GM18519 (cell line): ENCODE measurements at regions not wholly inside any gene's neighbourhood (a gene's known extent, or its start where the extent isn't known, plus 50 kb on each side); places are given as distances from the start of the nearest gene placed in this dataset.
"Not testable (repeated sequence)": the region's sequence is repeated elsewhere in the genome, so short reads cannot be mapped to it uniquely, and the experiment has no call there.

Experiments
- ATAC-seq: cut with Tn5 transposase; IDR thresholded peaks from one replicate; pipeline ENCODE4 v1.9.1; 2021; ENCODE audit warnings: mild to moderate bottlenecking, moderate library complexity; ENCODE audit not compliant: unreplicated experiment, low FRiP score

DNA sequence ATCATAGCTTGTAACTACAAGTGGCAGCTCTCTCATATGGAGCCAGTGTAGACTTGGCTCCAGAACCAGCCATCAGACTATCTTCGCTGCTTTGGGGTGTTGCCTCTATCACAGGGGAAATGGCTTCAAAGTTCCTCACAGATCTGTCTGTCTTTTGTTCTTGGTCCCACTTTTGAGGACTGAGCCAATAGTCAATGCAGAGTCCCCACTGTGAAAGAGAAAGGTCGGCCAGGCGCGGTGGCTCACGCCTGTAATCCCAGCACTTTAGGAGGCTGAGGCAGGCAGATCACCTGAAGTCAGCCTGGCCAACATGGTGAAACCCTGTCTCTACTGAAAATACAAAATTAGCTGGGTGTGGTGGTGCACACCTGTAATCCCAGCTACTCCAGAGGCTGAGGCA lies 86.9 kb upstream of the FZD7 start:
- ATAC-seq, result not testable (repeated sequence)

DNA sequence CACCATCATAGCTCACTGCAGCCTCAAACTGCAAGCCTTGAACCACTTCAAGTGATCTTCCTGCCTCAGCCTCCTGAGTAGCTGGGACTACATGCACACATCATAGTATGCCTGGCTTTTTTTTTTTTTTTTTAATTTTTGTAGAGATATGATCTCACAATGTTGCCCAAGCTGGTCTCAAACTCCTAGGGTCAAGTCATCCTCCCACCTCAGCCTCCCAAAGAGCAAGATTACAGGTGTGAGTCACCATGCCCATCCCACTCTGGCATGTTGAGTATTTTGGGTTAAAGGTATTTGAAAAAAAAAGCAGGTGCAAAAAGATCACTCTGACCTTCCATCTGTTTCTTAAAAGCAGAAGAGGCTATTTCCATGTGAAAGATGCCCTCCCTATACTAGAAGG lies 86.4 kb upstream of the FZD7 start:
- ATAC-seq, result no peak

DNA sequence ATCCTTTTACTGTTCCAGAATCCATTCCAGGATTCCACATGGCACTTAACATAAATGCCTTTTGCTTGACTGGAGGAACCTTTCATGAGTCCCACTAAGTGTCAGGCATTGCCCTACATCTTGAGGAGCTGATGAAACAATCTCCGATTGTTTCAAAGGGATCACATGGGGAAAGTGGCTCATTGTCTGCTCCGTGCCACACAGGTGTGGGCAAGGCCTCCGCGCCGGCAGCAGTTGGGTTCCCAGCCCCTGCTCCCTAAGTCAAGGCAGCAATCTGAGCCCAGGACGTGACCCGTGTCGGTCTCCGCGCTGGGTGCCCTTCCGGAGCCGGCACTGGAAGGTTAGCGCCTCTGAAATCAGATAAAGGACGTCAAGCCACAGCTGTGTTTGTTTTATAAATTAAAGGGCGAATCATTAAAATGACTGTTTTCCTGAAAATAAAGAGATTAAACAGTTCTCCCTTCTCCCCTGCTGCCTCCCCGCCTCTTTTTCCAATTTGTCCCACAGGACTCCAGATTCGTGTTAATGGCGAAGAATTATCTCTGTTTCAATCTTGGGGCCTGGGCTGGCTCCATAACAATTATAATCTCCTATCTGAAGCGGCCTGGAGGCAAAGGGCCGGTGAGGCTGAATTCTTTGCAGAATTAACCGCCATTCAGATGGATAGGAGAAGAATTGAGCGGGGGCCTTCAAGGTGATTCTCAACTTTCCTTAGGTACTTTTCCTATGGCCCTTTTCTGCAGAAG lies 84.3 kb upstream of the FZD7 start:
- no peak for ATAC-seq

DNA sequence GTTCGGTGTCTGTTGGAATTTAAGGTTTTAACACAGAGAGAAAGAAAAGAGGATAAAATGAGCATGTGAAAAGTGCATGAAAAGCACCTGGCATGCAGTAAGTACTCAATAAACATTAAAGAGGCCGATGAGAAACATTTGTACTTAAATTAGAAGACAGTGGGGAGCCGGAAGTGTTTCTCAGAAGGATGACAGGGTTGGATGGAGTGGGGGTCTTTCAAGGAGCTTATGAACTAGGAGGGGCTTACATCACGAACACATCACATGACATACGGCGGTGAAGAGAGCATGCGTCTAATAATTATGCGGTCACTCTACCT lies 83.8 kb upstream of the FZD7 start:
- ATAC-seq, result no peak

DNA sequence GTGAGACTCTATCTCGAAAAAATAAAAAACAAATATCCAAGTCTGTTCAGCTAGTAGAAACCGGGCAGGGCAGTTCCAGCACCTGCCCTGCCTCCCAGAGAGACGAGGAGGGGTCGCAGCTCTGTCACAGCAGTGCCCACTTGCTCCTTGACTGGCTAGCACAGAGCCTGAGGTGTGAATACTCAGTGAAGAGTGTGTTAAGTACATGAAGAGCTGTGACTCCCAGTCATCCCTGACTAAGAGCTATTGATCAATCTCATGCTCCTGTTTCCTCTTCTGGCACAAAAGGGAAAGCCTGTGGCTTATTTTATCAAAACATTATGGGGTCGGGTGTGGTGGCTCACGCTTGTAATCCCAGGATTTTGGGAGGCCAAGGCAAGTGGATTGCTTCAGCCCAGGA lies 83.0 kb upstream of the FZD7 start:
- ATAC-seq, result no peak

DNA sequence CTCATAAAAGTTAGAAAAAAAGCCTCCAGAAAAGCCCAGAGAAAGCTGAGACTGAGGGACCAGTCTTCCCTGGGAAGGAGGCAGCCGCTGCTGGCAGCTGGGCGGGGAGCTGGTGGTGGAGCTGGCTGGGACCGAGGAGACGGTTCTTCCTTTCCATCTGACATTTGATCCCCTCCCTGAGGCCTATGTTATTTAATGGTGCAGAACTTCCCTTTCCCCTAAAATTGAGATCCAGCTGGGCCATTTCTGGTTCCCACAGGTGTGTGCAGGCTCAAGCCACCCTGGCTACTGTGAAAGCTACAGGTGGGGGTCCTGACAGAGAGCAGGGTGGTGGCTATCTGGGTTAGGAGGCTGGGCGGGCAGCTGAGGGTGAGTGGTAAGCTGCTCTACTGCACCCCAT lies 81.5 kb upstream of the FZD7 start:
- ATAC-seq, result no peak

DNA sequence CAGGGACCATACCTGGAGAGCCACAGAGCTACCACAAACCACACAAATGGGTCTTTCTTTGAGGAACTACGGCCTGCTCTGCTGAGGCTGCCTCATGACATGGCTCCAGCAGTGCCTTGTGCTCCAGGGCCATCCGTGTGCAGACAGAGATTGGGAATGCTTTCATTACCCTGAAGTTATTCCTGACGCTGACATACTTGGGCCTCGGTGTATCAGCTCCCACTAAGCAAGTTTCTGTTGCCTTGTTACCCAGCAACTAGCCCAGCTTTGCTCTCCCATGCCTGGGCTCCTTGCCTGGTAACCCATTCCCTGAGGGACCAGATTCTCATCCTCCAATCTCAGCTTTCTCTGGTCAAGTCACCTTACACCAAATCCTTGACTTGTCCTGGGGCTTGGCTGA lies 80.3 kb upstream of the FZD7 start:
- no peak for ATAC-seq

DNA sequence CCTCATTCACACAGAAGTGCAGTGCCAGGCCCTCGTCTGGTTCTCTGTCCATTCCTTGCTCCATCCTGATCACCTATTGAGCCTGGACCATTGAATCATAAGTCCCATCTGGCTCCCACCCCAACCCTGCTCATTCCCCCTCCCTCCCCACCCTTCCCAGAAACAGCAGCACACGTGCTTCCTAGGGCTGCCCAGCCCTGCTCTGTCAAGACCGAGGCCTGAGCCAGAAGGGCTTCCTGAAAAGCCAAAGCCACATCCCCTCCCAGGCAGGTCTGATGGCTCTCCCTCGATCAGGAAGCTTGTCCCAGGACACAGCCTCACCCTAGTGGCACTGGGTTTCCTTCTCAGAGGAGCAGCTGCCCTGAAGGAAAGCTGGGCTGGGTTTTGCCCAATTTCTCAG lies 79.8 kb upstream of the FZD7 start:
- ATAC-seq, result no peak

DNA sequence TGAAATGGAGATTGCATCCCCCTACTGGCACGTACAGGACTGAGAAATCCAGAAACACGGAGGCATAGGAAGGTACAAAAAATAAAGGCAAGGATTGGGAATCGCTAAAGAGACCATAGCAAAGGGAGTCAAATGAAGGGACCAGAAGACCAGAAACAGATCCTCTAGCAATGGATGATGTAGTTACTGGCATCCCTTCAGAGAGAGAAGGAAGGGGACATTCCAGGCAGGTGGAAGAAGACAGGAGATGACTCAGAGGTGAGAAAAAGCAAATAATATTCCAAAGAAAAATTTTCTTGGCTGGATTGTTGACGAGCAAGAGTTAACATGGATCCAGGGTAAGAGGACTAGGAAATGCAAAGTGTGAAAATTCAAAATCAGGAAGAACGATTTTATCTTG lies 78.4 kb upstream of the FZD7 start:
- no peak for ATAC-seq

DNA sequence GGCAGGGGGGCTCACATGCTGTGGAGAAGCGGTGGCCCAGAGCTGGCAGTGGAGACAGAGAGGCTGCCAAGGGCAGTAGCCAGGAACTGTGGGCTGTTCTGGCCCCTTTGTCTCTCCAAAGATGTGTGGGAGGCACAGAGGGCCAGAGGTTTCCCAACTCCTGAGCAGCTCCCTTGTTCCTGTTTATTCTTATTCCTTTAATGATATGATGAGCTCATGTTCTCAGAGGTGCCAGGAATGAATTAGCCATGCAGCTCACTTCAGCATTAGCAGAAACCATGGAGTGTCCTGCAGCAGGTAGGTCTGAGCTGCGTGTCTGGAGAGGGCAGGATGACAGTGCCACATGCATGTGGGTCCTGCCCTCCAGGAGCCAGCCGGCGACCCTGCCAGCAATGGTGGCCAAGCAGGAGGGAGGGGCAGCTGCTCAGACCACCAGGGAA lies 77.9 kb upstream of the FZD7 start:
- ATAC-seq, result no peak

DNA sequence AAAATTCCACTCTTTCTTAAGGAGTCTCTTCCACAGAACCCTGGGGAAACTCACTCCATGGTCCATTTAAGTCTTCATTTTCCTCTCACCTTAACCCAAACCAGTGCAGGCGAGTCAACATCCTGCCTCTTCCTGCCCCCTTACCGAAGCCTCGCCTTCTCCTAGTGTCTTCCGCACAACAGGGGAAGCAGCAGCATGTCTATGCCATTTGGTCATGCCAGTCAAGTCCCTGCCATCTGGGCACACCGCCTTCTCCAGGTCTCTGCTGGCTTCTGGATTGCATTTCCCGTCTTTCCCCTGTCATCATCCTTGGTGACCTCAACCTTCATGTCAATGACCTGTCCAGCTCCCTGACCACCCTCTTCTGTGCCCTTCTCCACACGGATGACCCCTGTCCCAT lies 77.3 kb upstream of the FZD7 start:
- no peak for ATAC-seq

DNA sequence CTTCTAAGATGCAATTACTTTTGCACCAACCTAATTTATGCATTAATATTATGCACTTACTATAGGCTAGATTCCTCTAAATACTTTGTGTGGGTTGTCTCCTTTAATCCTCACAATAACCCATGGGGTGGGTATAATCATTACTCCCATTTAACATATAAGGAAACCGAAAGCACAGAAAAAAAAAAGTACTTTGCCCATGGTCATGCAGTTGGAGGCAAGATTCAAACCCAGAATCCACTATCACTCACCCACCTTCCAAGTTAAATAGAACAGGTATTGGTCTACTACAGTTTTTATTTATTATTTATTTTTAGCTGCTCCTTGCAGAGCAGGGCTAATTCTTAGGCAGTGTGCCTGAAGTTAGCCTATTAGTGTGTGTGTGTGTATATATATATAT lies 76.6 kb upstream of the FZD7 start:
- no peak for ATAC-seq

DNA sequence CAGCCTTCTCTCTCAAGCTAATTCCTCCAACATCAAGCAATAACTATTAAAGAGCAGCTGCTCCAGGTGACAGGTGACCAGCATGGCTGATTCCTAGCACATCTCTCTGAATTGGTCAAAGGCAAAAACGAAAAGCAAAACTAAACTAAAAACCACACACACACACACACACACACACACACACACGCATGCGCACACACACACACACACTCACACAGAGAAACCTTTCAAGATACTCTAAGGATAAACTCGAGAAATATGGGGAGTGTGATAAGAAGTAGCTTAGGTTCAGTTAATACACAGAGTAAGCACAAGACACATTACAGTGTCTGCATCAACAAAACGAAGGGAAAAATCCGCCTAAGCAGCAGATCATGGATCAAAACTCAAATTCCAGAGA lies 74.5 kb upstream of the FZD7 start:
- no peak for ATAC-seq

DNA sequence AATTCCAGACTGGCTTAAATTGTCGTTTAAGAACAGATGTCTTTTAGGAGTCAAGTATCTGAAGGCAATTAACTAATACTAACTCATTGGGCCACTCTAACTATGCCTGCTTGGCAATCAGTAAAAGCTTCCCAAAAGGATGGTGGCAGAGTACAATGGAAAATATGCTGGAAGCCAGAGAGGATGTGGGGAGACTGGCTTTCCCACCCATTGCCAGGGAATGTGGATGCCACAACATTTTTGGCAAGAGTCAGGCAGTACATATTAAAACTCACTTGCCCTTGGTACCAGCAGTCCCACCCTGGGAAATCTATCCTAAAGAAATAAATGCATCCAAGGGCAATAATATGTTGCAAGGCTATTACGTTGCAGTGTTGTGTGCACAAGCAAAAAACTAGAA lies 74.0 kb upstream of the FZD7 start:
- ATAC-seq, result no peak

DNA sequence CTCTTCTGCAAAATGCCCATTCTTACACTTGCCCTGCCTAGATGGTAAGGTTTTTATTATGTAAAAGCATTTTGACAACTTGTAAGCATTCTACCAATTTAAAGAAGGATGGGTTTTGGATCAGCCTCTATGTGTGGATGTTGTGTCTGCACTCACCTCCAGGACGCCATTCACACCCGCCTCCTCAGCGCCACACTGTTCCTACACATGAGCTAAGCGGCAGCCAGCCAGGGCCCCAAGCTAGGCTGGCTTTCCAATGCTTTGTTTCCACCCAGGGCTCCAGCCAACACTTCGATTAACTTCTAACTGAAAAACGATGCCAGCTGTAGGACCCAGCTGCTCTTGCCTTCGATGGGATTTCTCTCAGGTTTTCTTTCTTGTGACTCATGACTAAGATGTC lies 73.3 kb upstream of the FZD7 start:
- ATAC-seq, result no peak

DNA sequence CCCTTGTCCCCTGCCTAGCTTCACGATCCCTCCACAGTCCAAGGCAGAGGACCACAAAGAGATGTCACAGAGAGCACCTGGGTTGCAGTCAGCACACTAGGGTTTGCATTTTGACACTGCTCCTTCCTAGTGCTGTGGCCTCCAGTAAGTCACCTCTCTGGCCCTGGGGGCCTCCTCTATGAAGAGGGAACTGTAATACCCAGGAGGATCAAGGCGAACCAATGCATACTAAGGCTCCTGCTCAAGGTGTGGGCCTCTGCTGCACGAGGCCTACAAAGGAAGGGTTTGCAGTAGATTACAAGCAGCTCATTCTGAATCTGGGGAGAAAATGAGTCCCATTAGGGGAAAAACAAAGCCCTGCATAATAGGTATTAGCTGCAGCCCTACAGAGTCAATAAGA lies 72.3 kb upstream of the FZD7 start:
- no peak for ATAC-seq

DNA sequence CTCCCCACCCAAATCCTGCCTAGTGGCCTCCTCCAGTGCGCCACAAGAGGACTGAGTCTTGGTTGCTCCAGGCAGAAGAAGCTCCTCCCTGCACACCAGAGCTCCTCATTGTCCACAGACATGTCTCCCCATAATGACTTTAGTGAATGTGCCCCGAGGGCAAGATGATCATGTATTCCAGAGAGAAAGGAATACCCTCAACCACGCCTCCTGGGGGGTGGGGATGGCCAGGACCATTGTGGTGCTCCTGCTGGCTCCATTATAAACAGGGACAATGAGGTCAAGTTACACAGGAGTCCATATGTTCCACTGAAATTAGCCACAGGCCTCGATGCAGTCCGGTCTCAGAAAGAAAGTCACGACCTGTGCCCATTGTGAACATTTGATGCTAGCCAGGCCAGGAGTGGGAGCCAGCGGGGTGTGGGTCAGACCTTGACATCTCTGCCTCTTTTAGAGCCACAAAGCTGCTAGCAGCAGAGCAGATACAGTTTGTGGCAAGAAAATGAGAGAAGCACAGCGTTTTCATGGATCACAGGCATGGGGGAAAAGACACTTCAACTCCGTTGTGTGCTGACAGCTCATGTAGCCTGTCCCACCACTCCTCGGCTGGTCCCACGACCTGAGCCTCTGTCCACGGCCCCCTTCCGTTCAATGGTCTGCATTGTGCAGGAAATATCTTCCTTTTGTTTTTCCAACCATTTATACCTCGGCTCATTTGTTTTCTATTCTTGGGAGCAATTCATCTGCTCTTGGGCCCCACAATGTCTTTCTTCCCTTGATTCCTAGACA lies 70.7 kb upstream of the FZD7 start:
- no peak for ATAC-seq

DNA sequence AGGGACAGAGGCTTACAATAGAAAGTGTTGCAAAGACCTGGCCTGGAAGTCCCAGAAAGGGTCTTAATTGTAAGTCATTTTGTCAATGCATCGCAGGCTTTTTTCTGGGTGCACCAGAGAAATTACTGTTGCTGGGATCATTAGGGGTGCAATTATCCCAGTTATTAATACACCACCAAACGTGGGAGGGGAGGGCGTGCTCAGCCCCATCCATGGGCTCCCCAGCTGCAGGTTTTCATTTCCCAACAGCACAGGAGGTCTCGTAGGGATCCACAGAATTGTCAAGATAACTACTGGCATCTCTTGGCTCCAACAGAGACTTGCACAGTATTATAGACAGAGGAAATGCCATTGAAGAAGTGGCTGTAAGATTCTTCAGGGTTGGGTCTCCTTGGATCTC lies 69.6 kb upstream of the FZD7 start:
- no peak for ATAC-seq

DNA sequence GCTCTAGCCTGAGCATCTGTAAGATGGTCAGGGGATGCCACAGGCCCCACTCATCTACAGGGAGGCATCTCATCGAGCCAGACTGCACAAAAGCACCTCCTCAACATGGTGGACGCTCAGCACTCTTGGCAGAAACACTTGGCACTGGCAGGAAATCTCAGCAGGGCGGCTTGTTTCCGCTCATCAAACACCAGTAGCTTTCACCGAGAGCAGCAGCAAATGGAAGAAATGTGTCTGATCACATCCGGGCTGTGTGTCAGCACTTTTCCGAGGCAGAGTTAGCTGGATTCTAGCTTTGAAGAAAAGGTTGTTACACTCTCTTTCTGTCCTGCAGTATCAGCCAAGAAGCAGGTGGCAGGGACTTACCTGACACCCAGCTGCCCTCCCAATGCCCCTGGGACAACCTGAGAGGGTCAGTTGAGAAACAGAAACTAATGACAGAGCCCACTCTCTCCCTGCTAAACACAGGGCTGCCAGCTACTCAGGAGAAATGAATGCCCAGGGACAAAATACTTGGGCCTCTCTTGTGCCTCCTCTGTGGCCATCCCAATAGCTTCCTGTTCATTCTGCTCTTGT lies 68.9 kb upstream of the FZD7 start:
- ATAC-seq, result no peak

DNA sequence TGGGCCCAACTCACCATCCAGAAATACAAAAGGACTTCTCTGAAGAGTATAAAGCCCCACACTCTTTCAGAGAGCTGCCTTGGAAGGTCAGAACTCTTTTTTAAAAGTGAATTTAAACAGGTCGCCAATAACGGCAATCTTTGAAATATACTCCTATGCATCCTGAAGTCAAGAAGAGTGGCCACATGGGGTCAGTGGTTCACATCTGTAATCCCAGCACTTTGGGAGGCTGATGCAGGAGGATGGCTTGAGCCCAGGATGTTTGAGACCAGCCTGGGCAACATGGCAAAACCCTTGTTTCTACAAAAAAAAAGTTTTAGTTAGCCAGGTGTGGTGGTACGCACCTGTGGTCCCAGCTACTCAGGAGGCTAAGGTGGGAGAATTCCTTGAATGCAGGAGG lies 68.1 kb upstream of the FZD7 start:
- ATAC-seq, result no peak

DNA sequence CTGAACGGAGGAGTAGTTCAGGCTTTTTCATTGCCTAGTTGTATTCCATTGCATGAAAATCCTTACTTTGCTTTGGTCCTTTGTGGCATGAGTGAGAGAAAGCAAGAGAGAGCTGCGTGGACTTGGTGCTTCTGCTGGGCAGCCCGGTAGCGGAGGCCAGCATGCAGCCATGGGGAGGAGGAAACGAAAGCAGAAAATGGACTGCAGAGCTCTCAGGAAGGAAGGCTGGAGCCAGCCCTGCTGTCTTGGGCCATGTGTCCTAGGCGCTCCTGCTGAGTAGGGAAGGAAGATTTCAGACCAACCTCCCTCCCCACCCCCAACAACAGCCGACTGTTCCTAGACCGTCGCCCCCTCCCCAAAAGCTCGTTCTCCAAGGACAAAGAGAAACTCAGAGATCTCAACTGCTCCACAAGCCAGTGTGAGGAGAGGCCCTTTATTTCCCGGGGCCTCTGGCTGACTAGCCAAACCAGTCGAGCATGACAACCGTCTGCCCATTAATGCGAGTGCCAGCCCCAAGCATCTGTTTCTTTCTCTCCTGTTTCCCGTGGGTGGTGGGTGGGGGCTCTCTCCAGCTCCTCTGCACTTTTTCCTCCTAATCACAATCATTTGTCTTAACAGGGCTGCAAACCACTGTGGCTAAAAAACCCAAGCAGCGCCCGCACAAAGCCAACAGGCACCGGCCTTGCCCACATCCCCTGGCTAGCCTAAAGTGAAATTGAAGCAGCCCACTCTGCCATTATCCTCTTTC lies 66.8 kb upstream of the FZD7 start:
- ATAC-seq, result no peak
